IPS-15b (cell line): ENCODE measurements at regions not wholly inside any gene's neighbourhood (a gene's known extent, or its start where the extent isn't known, plus 50 kb on each side); places are given as distances from the start of the nearest gene placed in this dataset.

Source experiments
- H3K27me3 ChIP-seq: one replicate; pipeline ENCODE4 v1.6.1; 2013; ENCODE audit warnings: low read length; ENCODE audit not compliant: control insufficient read depth, insufficient read depth
- H3K36me3 ChIP-seq: one replicate; pipeline ENCODE4 v1.6.1; 2013; ENCODE audit warnings: low read length; ENCODE audit not compliant: control insufficient read depth, insufficient read depth
- H3K4me1 ChIP-seq: one replicate; pipeline ENCODE4 v1.6.1; 2013; ENCODE audit warnings: mild to moderate bottlenecking, low read length; ENCODE audit not compliant: control insufficient read depth, insufficient read depth
- H3K4me3 ChIP-seq: one replicate; pipeline ENCODE4 v1.5.1; 2013; ENCODE audit warnings: low read depth, low read length
- H3K9ac ChIP-seq: one replicate; pipeline ENCODE4 v1.6.1; 2013; ENCODE audit warnings: low read depth, mild to moderate bottlenecking, low read length
- H3K9me3 ChIP-seq: one replicate; pipeline ENCODE4 v1.6.1; 2013; ENCODE audit warnings: mild to moderate bottlenecking, low read length; ENCODE audit not compliant: control insufficient read depth, insufficient read depth

- Histone ChIP-seq H3K4me1 (no peaks in the 10 kb centered on the region), H3K4me3 (no peak overlapping the region), H3K9ac (no peak overlapping the region), H3K36me3 (no peaks in the 10 kb centered on the region), H3K27me3 (no peaks in the 10 kb centered on the region), H3K9me3 (no peaks in the 10 kb centered on the region)
Measured at GRCh38 chr12:93322784-93323183, 54.9 kb upstream of the NUDT4 start.

- H3K27me3 ChIP-seq, result no peaks in the 10 kb centered on the region
- H3K4me3 ChIP-seq, result no peak overlapping the region
- H3K36me3 ChIP-seq, result no peaks in the 10 kb centered on the region
- no peaks in the 10 kb centered on the region for H3K9me3 ChIP-seq
- no peaks in the 10 kb centered on the region for H3K4me1 ChIP-seq
- no peak overlapping the region for H3K9ac ChIP-seq
Measured at GRCh38 chr12:93323625-93324329, 53.9 kb upstream of the NUDT4 start.

DNA sequence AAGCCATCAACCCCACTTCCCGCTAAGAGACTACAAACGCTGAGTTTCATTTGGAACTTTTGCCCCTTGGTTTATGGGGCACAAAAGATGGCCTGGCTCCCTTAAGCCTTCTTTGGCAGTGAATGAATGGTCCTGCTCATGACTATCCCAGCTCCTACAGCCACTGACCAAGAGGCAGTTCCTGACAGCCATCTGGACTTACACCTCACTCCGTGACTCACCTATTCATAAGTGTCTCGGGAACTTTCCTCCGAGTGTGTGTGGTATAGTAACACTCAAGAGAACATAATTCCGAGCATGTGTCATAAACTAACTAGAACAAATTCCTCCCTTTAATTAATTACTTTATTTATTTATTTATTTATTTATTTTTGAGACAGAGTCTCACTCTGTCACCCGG, 51.9 kb upstream of the NUDT4 start:
- H3K4me3 ChIP-seq, result no peak overlapping the region
- H3K27me3 ChIP-seq, result no peaks in the 10 kb centered on the region
- H3K4me1 ChIP-seq, result no peaks in the 10 kb centered on the region
- no peaks in the 10 kb centered on the region for H3K9me3 ChIP-seq
- no peak overlapping the region for H3K9ac ChIP-seq
- no peaks in the 10 kb centered on the region for H3K36me3 ChIP-seq
